ENCODE measurements at regions not wholly inside any gene's neighbourhood (a gene's known extent, or its start where the extent isn't known, plus 50 kb on each side); places are given as distances from the start of the nearest gene placed in this dataset.

GRCh38 chr6:126504792-126505191 lies 164.9 kb downstream of the CENPW start:
- H3K4me3 ChIP-seq (ENCODE audit: low read depth, low read length, poor library complexity, severe bottlenecking), result no peak overlapping the region
- intact Hi-C loops (cut with micrococcal nuclease; ENCODE audit: unreplicated experiment), result no loop called here
- H3K9me2 ChIP-seq (ENCODE audit: insufficient read depth, low read length), result no peaks in the 10 kb centered on the region
- H4K20me1 ChIP-seq (ENCODE audit: insufficient read depth, low read length), result no peaks in the 10 kb centered on the region
- H3K36me3 ChIP-seq (ENCODE audit: insufficient read depth, low read length), result no peaks in the 10 kb centered on the region
- no peak for DNase-seq (ENCODE audit: low spot score)
- no peak overlapping the region for H3K27ac ChIP-seq (ENCODE audit: low read depth, low read length, poor library complexity, severe bottlenecking)
- CTCF ChIA-PET (ENCODE audit: unreplicated experiment), result no interaction called here
- no TSS peak for BruUV-seq (replicated peaks)
- POLR2A ChIA-PET, result interaction anchor here (0.6 kb wide), 1 partner anchor 1763 kb away, joined by 3 read pairs; no protein-coding TSS in a partner anchor
- H3K79me2 ChIP-seq (ENCODE audit: insufficient read depth, low read depth, low read length), result no peaks in the 10 kb centered on the region
- TF ChIP-seq CTCF (conservative IDR thresholded peaks at IDR 0.05; ENCODE audit: low read length) (no peak), EZH2phosphoT487 (IDR thresholded peaks at IDR 0.05; ENCODE audit: borderline replicate concordance, low read depth, low read length) (no peak)
- H3K9me3 ChIP-seq (ENCODE audit: low read length), result no peaks in the 10 kb centered on the region
- H3K4me1 ChIP-seq (ENCODE audit: insufficient read depth, low read length, poor library complexity, severe bottlenecking), result no peaks in the 10 kb centered on the region
- H3K4me2 ChIP-seq (ENCODE audit: low read length), result no peak overlapping the region
- H2AFZ ChIP-seq (ENCODE audit: low read length), result no peak overlapping the region

DNA sequence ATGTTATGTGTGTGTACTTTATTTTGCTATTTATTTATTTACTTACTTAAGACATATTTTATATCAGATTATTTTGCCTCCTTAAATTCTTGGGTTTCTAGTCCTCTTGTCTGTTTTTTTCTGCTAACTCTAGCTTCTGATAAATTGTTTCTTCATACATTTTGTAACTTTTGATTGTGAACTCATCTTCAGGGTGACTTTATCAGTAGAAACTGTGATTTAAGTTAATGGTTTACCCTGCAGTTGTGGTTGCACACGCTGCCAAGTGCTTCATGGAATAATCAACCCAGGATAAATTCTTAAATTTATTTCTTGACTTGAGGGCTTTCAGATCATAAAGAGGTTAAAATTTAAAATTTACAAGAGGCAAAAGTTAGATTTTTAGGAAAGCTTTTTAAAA lies 173.3 kb downstream of the CENPW start:
- CTCF ChIA-PET (ENCODE audit: unreplicated experiment), result no interaction called here
- H3K9me2 ChIP-seq (ENCODE audit: insufficient read depth, low read length), result no peaks in the 10 kb centered on the region
- H3K4me2 ChIP-seq (ENCODE audit: low read length), result no peak overlapping the region
- no peaks in the 10 kb centered on the region for H3K79me2 ChIP-seq (ENCODE audit: insufficient read depth, low read depth, low read length)
- no peaks in the 10 kb centered on the region for H3K36me3 ChIP-seq (ENCODE audit: insufficient read depth, low read length)
- no peaks in the 10 kb centered on the region for H3K4me1 ChIP-seq (ENCODE audit: insufficient read depth, low read length, poor library complexity, severe bottlenecking)
- DNase-seq (ENCODE audit: low spot score), result no peak
- H3K27ac ChIP-seq (ENCODE audit: low read depth, low read length, poor library complexity, severe bottlenecking), result no peak overlapping the region
- no peak overlapping the region for H2AFZ ChIP-seq (ENCODE audit: low read length)
- intact Hi-C loops (cut with micrococcal nuclease; ENCODE audit: unreplicated experiment), result no loop called here
- POLR2A ChIA-PET, result interaction anchor here (1.0 kb wide), 1 partner anchor 12 kb away, joined by 3 read pairs; no protein-coding TSS in a partner anchor
- no peaks in the 10 kb centered on the region for H4K20me1 ChIP-seq (ENCODE audit: insufficient read depth, low read length)
- no peak for TF ChIP-seq CTCF (conservative IDR thresholded peaks at IDR 0.05; ENCODE audit: low read length)
- TF ChIP-seq EZH2phosphoT487 (IDR thresholded peaks at IDR 0.05; ENCODE audit: borderline replicate concordance, low read depth, low read length), result no peak
- H3K9me3 ChIP-seq (ENCODE audit: low read length), result no peaks in the 10 kb centered on the region
- no TSS peak for BruUV-seq (replicated peaks)
- H3K4me3 ChIP-seq (ENCODE audit: low read depth, low read length, poor library complexity, severe bottlenecking), result no peak overlapping the region

DNA sequence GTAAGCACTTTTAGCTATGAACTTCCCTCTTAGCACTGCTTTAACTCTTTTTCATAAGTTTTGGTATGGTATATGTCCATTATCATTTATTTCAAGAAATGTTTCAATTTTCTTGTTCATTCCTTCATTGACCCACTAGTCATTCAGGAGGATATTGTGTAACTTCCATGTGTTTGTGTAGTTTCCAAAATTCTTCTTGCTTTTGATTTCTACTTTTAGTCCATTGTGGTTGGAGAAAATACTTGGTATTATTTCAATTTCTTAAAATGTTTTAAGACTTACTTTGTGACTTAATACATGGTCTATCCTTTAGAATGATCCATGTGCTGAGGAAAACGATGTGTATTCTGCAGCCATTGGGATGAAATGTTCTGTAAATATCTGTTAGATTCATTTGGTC lies 176.5 kb downstream of the CENPW start:
- H3K9me3 ChIP-seq (ENCODE audit: low read length), result no peaks in the 10 kb centered on the region
- intact Hi-C loops (cut with micrococcal nuclease; ENCODE audit: unreplicated experiment), result no loop called here
- no peak for TF ChIP-seq EZH2phosphoT487 (IDR thresholded peaks at IDR 0.05; ENCODE audit: borderline replicate concordance, low read depth, low read length)
- no peak for TF ChIP-seq CTCF (conservative IDR thresholded peaks at IDR 0.05; ENCODE audit: low read length)
- no peak overlapping the region for H3K4me2 ChIP-seq (ENCODE audit: low read length)
- CTCF ChIA-PET (ENCODE audit: unreplicated experiment), result no interaction called here
- no peaks in the 10 kb centered on the region for H3K9me2 ChIP-seq (ENCODE audit: insufficient read depth, low read length)
- no peaks in the 10 kb centered on the region for H3K36me3 ChIP-seq (ENCODE audit: insufficient read depth, low read length)
- no peaks in the 10 kb centered on the region for H3K4me1 ChIP-seq (ENCODE audit: insufficient read depth, low read length, poor library complexity, severe bottlenecking)
- POLR2A ChIA-PET, result interaction anchor here (1.4 kb wide), 1 partner anchor 11 kb away, joined by 4 read pairs; no protein-coding TSS in a partner anchor
- no peak overlapping the region for H3K27ac ChIP-seq (ENCODE audit: low read depth, low read length, poor library complexity, severe bottlenecking)
- no peaks in the 10 kb centered on the region for H4K20me1 ChIP-seq (ENCODE audit: insufficient read depth, low read length)
- no peak overlapping the region for H3K4me3 ChIP-seq (ENCODE audit: low read depth, low read length, poor library complexity, severe bottlenecking)
- DNase-seq (ENCODE audit: low spot score), result no peak
- no TSS peak for BruUV-seq (replicated peaks)
- H2AFZ ChIP-seq (ENCODE audit: low read length), result no peak overlapping the region
- no peaks in the 10 kb centered on the region for H3K79me2 ChIP-seq (ENCODE audit: insufficient read depth, low read depth, low read length)
